H9 (cell line): ENCODE measurements at regions not wholly inside any gene's neighbourhood (a gene's known extent, or its start where the extent isn't known, plus 50 kb on each side); places are given as distances from the start of the nearest gene placed in this dataset.

Source experiments
- DNase-seq: peaks from one replicate; pipeline ENCODE4 v3.0.0-alpha.2; 2017
- H2AFZ ChIP-seq: one replicate; pipeline ENCODE4 v1.6.1; 2013; ENCODE audit warnings: mild to moderate bottlenecking, low read length, control low read depth, moderate library complexity
- H2AK5ac ChIP-seq: 2 replicates; pipeline ENCODE4 v1.6.1; 2013; ENCODE audit warnings: low read length, control low read depth, mixed read lengths; ENCODE audit not compliant: insufficient read length
- H2BK120ac ChIP-seq: one replicate; pipeline ENCODE4 v1.6.1; 2013; ENCODE audit warnings: low read depth, mild to moderate bottlenecking, low read length, control low read depth, inconsistent platforms; ENCODE audit not compliant: poor library complexity, severe bottlenecking
- H2BK12ac ChIP-seq: 2 replicates; pipeline ENCODE4 v1.6.1; 2013; ENCODE audit warnings: low read length, control low read depth, mixed read lengths, low read depth; ENCODE audit not compliant: insufficient read length
- H2BK15ac ChIP-seq: 2 replicates; pipeline ENCODE4 v1.6.1; 2013; ENCODE audit warnings: low read depth, low read length, control low read depth
- H2BK20ac ChIP-seq: one replicate; pipeline ENCODE4 v1.6.1; 2013; ENCODE audit warnings: low read depth, mild to moderate bottlenecking, low read length, control low read depth, inconsistent platforms; ENCODE audit not compliant: poor library complexity, severe bottlenecking
- H2BK5ac ChIP-seq: 2 replicates; pipeline ENCODE4 v1.6.1; 2013; ENCODE audit warnings: low read length, control low read depth, mixed read lengths; ENCODE audit not compliant: insufficient read length
- H3K14ac ChIP-seq: 2 replicates; pipeline ENCODE4 v1.6.1; 2013; ENCODE audit warnings: low read length, control low read depth; ENCODE audit not compliant: insufficient read depth
- H3K18ac ChIP-seq: 2 replicates; pipeline ENCODE4 v1.6.1; 2013; ENCODE audit warnings: low read depth, mild to moderate bottlenecking, mixed read lengths, low read length, control low read depth; ENCODE audit not compliant: insufficient read length
- H3K23ac ChIP-seq: 2 replicates; pipeline ENCODE4 v1.6.1; 2013; ENCODE audit warnings: low read length, control low read depth, mixed read lengths, low read depth; ENCODE audit not compliant: insufficient read length
- H3K23me2 ChIP-seq: 2 replicates; pipeline ENCODE4 v1.6.1; 2013; ENCODE audit warnings: low read depth, mild to moderate bottlenecking, mixed read lengths, low read length, control low read depth; ENCODE audit not compliant: insufficient read length, poor library complexity, severe bottlenecking
- H3K27ac ChIP-seq: 2 replicates; pipeline ENCODE4 v1.5.1; 2013; ENCODE audit warnings: low read length, control low read depth, mixed read lengths, low read depth; ENCODE audit not compliant: insufficient read length
- H3K27me3 ChIP-seq: 2 replicates; pipeline ENCODE4 v1.6.1; 2013; ENCODE audit warnings: low read length, control low read depth, inconsistent platforms; ENCODE audit not compliant: insufficient read depth
- H3K4ac ChIP-seq: 2 replicates; pipeline ENCODE4 v1.6.1; 2013; ENCODE audit warnings: low read depth, mild to moderate bottlenecking, control low read depth, inconsistent platforms, low read length, moderate library complexity
- H3K4me1 ChIP-seq: 2 replicates; pipeline ENCODE4 v1.6.1; 2013; ENCODE audit warnings: low read length, control low read depth, inconsistent platforms; ENCODE audit not compliant: insufficient read depth
- H3K4me2 ChIP-seq: 2 replicates; pipeline ENCODE4 v1.6.1; 2013; ENCODE audit warnings: low read length, control low read depth, mixed read lengths; ENCODE audit not compliant: insufficient read length, insufficient read depth
- H3K56ac ChIP-seq: 2 replicates; pipeline ENCODE4 v1.6.1; 2013; ENCODE audit warnings: low read depth, mild to moderate bottlenecking, mixed read lengths, low read length, control low read depth; ENCODE audit not compliant: insufficient read length
- H3K79me1 ChIP-seq: 2 replicates; pipeline ENCODE4 v1.6.1; 2013; ENCODE audit warnings: low read depth, mild to moderate bottlenecking, moderate library complexity, low read length, control low read depth, inconsistent platforms; ENCODE audit not compliant: insufficient read depth, poor library complexity, severe bottlenecking
- H3K79me2 ChIP-seq: 2 replicates; pipeline ENCODE4 v1.6.1; 2013; ENCODE audit warnings: low read length, control low read depth, inconsistent platforms; ENCODE audit not compliant: insufficient read depth
- H3K9ac ChIP-seq: 2 replicates; pipeline ENCODE4 v1.6.1; 2013; ENCODE audit warnings: low read length, control low read depth, mixed read lengths; ENCODE audit not compliant: insufficient read length; ENCODE audit errors: extremely low read depth
- H3K9me3 ChIP-seq: one replicate; pipeline ENCODE4 v1.6.1; 2013; ENCODE audit warnings: low read depth, low read length, inconsistent platforms; ENCODE audit not compliant: control insufficient read depth
- H3T11ph ChIP-seq: one replicate; pipeline ENCODE4 v1.6.1; 2013; ENCODE audit warnings: mild to moderate bottlenecking, low read length, control low read depth, inconsistent platforms
- H4K20me1 ChIP-seq: one replicate; pipeline ENCODE4 v1.6.1; 2013; ENCODE audit not compliant: control insufficient read depth, insufficient read length, insufficient read depth
- H4K5ac ChIP-seq: 2 replicates; pipeline ENCODE4 v1.6.1; 2013; ENCODE audit warnings: low read depth, mild to moderate bottlenecking, mixed read lengths, low read length, control low read depth; ENCODE audit not compliant: insufficient read length
- H4K8ac ChIP-seq: replicated peaks from 2 replicates; pipeline ENCODE4 v1.6.1; 2013; ENCODE audit warnings: low read length, control low read depth, mixed read lengths, low read depth; ENCODE audit not compliant: insufficient read length
- H4K91ac ChIP-seq: 2 replicates; pipeline ENCODE4 v1.6.1; 2013; ENCODE audit warnings: low read depth, mild to moderate bottlenecking, moderate library complexity, mixed read lengths, low read length, control low read depth; ENCODE audit not compliant: insufficient read length
- H3K27ac Mint-ChIP-seq, 3 experiments: 2 replicates in 2 of 3; 3 replicates in 1 of 3; pipeline ENCODE4 v1.8.0; 2020 to 2021; ENCODE audit warnings: mixed read lengths in 3 of 3, mild to moderate bottlenecking in 1 of 3, moderate library complexity in 1 of 3
- H3K27me3 Mint-ChIP-seq: 2 replicates; pipeline ENCODE4 v1.8.0; 2021; ENCODE audit warnings: low read depth, mild to moderate bottlenecking, moderate library complexity, mixed read lengths
- H3K36me3 Mint-ChIP-seq, 3 experiments: 2 replicates in 2 of 3; 3 replicates in 1 of 3; pipeline ENCODE4 v1.8.0; 2020 to 2021; ENCODE audit warnings: low read depth in 3 of 3, mixed read lengths in 3 of 3; ENCODE audit not compliant: insufficient read depth in 1 of 3
- H3K4me1 Mint-ChIP-seq, 2 experiments: 2 replicates each; pipeline ENCODE4 v1.8.0; 2020; ENCODE audit warnings: mixed read lengths in 2 of 2
- H3K4me3 Mint-ChIP-seq, 2 experiments: 2 replicates in 1 of 2; 3 replicates in 1 of 2; pipeline ENCODE4 v1.8.0; 2020 to 2021; ENCODE audit warnings: mild to moderate bottlenecking in 2 of 2, mixed read lengths in 2 of 2, moderate library complexity in 1 of 2
- H3K9me3 Mint-ChIP-seq, 2 experiments: 2 replicates in 1 of 2; 3 replicates in 1 of 2; pipeline ENCODE4 v1.8.0; 2020; ENCODE audit warnings: mild to moderate bottlenecking in 2 of 2, mixed read lengths in 2 of 2, moderate library complexity in 1 of 2
- WGBS: extraction: QIAGEN DNeasy Blood & Tissue Kit; methylation state at CpG from one replicate; pipeline ENCODE4 v1.1.7; 2013; ENCODE audit warnings: missing lambda C conversion rate, low lambda C conversion rate, mixed read lengths; ENCODE audit not compliant: insufficient read length; ENCODE audit errors: extremely low coverage; 5-methylcytosine and 5-hydroxymethylcytosine counted together
- TF ChIP-seq, protein P1 (sequence below): fragments of 200-600 bp; sonication (generic); conservative IDR thresholded peaks from 3 replicates; pipeline ENCODE4 v1.8.0; 2021; ENCODE audit warnings: antibody characterized with exemption, mild to moderate bottlenecking

- no peaks in the 10 kb centered on the region for H3K4me1 Mint-ChIP-seq
- H3K9me3 ChIP-seq: no peaks in the 10 kb centered on the region
These were observed 451.5 kb upstream of the MDFIC2 start for GRCh38 chr3:70763894-70764293.

More at GRCh38 chr3:70763894-70764293, 451.5 kb upstream of the MDFIC2 start:
- Histone ChIP-seq H3K9ac (no peak overlapping the region), H2BK12ac (no peak overlapping the region), H3K18ac (no peak overlapping the region), H3K79me2 (no peaks in the 10 kb centered on the region), H3K79me1 (no peaks in the 10 kb centered on the region), H4K91ac (no peak overlapping the region), H3K14ac (no peak overlapping the region), H2BK15ac (no peak overlapping the region), H4K8ac (no peak overlapping the region), H4K5ac (no peak overlapping the region), H4K20me1 (no peaks in the 10 kb centered on the region), H3K56ac (no peak overlapping the region), H2BK120ac (no peak overlapping the region), H3K4me1 (no peaks in the 10 kb centered on the region), H3K23me2 (no peaks in the 10 kb centered on the region), H3T11ph (no peak overlapping the region), H2BK20ac (no peak overlapping the region), H3K4ac (no peak overlapping the region), H3K27ac (no peak overlapping the region), H3K23ac (no peak overlapping the region), H2BK5ac (no peak overlapping the region), H2AK5ac (no peak overlapping the region), H3K27me3 (no peaks in the 10 kb centered on the region), H2AFZ (no peak overlapping the region), H3K4me2 (no peak overlapping the region)
- Mint-ChIP-seq H3K27me3 (no peaks in the 10 kb centered on the region), H3K4me3 (no peak overlapping the region), H3K36me3 (no peaks in the 10 kb centered on the region), H3K27ac (no peak overlapping the region), H3K9me3 (no peaks in the 10 kb centered on the region)
- DNase-seq: no peak
- WGBS: no CpG with 5 or more reads among the region's 2 CpGs
- TF ChIP-seq, protein P1, sequence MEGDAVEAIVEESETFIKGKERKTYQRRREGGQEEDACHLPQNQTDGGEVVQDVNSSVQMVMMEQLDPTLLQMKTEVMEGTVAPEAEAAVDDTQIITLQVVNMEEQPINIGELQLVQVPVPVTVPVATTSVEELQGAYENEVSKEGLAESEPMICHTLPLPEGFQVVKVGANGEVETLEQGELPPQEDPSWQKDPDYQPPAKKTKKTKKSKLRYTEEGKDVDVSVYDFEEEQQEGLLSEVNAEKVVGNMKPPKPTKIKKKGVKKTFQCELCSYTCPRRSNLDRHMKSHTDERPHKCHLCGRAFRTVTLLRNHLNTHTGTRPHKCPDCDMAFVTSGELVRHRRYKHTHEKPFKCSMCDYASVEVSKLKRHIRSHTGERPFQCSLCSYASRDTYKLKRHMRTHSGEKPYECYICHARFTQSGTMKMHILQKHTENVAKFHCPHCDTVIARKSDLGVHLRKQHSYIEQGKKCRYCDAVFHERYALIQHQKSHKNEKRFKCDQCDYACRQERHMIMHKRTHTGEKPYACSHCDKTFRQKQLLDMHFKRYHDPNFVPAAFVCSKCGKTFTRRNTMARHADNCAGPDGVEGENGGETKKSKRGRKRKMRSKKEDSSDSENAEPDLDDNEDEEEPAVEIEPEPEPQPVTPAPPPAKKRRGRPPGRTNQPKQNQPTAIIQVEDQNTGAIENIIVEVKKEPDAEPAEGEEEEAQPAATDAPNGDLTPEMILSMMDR: no peak
